ENCODE measurements at regions not wholly inside any gene's neighbourhood (a gene's known extent, or its start where the extent isn't known, plus 50 kb on each side); places are given as distances from the start of the nearest gene placed in this dataset.

DNA sequence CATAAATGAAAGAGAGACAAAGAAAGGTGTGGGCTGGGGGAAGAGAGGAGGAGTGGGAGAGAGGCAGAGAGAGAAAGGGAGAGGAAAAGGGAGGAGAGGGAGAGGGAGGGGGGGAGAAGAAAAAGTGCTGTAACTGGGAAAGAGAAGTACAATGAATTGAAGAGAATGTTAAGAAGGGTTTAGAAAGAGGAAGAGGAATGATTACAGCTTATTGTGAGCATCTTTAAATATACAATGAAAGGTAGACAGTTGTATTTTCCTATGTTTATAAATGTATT is 229.1 kb upstream of the PMFBP1 start:
- H3K4me3 ChIP-seq (ENCODE audit: insufficient read depth, low read depth, low read length) = no peak overlapping the region

DNA sequence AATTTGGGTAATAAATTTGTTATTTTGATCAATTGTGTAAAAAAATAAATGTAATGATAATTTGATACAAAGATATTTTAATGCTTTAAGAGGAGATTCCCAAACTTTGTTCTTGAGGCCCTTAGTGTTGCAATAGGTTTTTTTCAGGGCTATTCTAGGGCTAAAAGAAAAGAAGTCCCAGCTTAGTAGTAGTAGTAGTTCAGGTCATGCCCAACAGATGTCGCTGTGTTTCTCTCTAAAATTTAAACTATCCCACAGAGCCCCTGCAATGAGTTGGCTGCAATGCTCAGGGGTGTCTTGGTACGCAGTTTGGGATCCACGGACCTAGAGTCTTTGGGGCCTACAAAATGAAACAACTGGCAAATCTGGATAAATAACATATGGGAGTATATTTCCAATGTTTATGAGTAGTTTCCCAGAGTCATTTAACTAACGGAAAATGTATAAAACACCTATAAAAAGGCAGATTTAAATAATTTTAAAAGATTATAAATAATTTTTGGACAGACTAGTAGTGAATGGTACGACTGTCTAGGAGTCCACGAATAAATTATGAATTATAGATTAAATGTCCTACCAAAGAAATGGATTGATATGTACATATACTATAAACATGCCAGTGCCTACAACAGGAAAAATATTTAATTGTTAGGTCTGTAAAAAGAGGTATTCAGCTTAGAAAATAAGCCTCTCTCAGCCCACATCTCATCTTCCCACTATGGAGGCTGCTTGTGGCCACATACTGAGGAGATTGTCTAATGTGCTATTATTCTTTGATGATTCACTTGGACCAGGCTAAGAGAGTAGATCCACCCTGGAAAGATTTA is 228.5 kb upstream of the PMFBP1 start:
- Histone ChIP-seq H3K4me1 (ENCODE audit: control insufficient read depth, insufficient read depth, low read length) (no peaks in the 10 kb centered on the region), H3K36me3 (ENCODE audit: control insufficient read depth, insufficient read depth, low read length) (no peaks in the 10 kb centered on the region), H3K4me3 (ENCODE audit: insufficient read depth, low read depth, low read length) (no peak overlapping the region), H3K27me3 (ENCODE audit: control insufficient read depth, insufficient read depth, low read length, poor library complexity, severe bottlenecking) (no peaks in the 10 kb centered on the region), H3K9me3 (ENCODE audit: control insufficient read depth, low read length) (no peaks in the 10 kb centered on the region), H3K27ac (ENCODE audit: insufficient read depth, low read depth, low read length, poor library complexity, severe bottlenecking) (no peak overlapping the region)
- WGBS, 2 experiments = 37 to 44% methylated on average over 2 to 5 of the region's 6 CpGs

More for the DNA sequence above, 229.1 kb upstream of the PMFBP1 start:
- H3K4me1 ChIP-seq (ENCODE audit: control insufficient read depth, insufficient read depth, low read length) = no peaks in the 10 kb centered on the region
- no peaks in the 10 kb centered on the region for H3K27me3 ChIP-seq (ENCODE audit: control insufficient read depth, insufficient read depth, low read length, poor library complexity, severe bottlenecking)
- no peaks in the 10 kb centered on the region for H3K9me3 ChIP-seq (ENCODE audit: control insufficient read depth, low read length)
- H3K27ac ChIP-seq (ENCODE audit: insufficient read depth, low read depth, low read length, poor library complexity, severe bottlenecking) = no peak overlapping the region
- H3K36me3 ChIP-seq (ENCODE audit: control insufficient read depth, insufficient read depth, low read length) = no peaks in the 10 kb centered on the region

DNA sequence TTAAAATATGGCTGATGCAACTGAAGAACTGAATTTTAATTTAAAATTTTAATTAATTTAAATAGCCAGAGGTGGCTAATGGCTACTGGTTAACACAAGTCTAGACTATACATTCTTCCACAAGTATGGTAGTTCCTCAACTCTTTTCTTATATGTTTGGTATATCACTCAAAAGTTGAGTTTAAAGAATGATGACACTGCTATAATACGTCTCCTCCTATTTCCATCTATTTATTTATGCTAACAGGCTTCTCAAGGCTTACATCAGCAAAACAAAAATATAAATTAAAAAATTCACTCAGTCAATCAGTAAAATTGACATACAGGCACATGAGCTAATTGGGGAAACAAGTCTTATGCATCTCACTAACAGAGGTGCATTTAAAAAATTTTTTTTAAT is 227.9 kb upstream of the PMFBP1 start:
- H3K36me3 ChIP-seq (ENCODE audit: control insufficient read depth, insufficient read depth, low read length) = no peaks in the 10 kb centered on the region
- 100% methylated on average over 1 of the region's 1 CpG for WGBS, 2 experiments
- no peaks in the 10 kb centered on the region for H3K27me3 ChIP-seq (ENCODE audit: control insufficient read depth, insufficient read depth, low read length, poor library complexity, severe bottlenecking)
- no peaks in the 10 kb centered on the region for H3K9me3 ChIP-seq (ENCODE audit: control insufficient read depth, low read length)
- H3K4me3 ChIP-seq (ENCODE audit: insufficient read depth, low read depth, low read length) = no peak overlapping the region
- no peaks in the 10 kb centered on the region for H3K4me1 ChIP-seq (ENCODE audit: control insufficient read depth, insufficient read depth, low read length)
- H3K27ac ChIP-seq (ENCODE audit: insufficient read depth, low read depth, low read length, poor library complexity, severe bottlenecking) = no peak overlapping the region

DNA sequence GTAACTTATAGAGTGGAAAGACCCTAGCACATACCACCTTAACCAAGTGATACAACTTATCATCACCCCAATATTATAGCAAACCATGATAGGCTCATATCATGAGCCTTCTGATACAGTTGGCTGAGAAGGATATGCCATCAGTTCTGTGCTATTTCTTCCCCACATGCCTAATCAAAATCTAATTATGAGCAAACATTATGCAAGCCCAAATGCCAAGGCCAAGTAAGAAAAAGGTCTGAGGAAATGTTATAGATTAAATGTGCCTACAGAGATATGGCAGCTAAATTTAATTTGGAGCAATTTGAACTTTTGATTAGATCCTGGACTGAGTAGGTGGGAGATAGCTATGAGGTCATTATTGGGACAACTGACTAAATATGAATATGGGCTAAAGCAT is 225.9 kb upstream of the PMFBP1 start:
- Histone ChIP-seq H3K4me3 (ENCODE audit: insufficient read depth, low read depth, low read length) (no peak overlapping the region), H3K9me3 (ENCODE audit: control insufficient read depth, low read length) (no peaks in the 10 kb centered on the region), H3K36me3 (ENCODE audit: control insufficient read depth, insufficient read depth, low read length) (no peaks in the 10 kb centered on the region), H3K27ac (ENCODE audit: insufficient read depth, low read depth, low read length, poor library complexity, severe bottlenecking) (no peak overlapping the region), H3K27me3 (ENCODE audit: control insufficient read depth, insufficient read depth, low read length, poor library complexity, severe bottlenecking) (no peaks in the 10 kb centered on the region), H3K4me1 (ENCODE audit: control insufficient read depth, insufficient read depth, low read length) (no peaks in the 10 kb centered on the region)

DNA sequence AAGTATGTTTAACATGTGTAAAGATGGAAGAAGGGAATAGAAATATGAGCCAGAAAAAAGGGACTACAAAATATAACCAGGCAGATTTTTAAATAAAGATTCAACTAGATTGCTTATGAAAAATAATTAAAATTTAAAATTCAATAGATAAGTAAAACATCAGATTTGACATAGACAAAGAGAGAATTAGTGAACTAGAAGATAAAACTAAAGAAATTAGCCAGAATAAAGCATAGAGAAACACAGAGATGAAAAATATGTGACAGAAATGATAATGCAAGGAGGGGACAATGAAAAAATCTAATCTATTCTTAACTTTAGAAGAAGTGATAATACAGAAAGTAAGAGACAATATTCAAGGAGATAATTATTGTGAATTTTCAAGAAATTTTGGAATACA is 222.6 kb upstream of the PMFBP1 start:
- H3K4me1 ChIP-seq (ENCODE audit: control insufficient read depth, insufficient read depth, low read length) = no peaks in the 10 kb centered on the region
- H3K36me3 ChIP-seq (ENCODE audit: control insufficient read depth, insufficient read depth, low read length) = no peaks in the 10 kb centered on the region
- no peak overlapping the region for H3K4me3 ChIP-seq (ENCODE audit: insufficient read depth, low read depth, low read length)
- no peaks in the 10 kb centered on the region for H3K27me3 ChIP-seq (ENCODE audit: control insufficient read depth, insufficient read depth, low read length, poor library complexity, severe bottlenecking)
- H3K9me3 ChIP-seq (ENCODE audit: control insufficient read depth, low read length) = no peaks in the 10 kb centered on the region
- H3K27ac ChIP-seq (ENCODE audit: insufficient read depth, low read depth, low read length, poor library complexity, severe bottlenecking) = no peak overlapping the region

DNA sequence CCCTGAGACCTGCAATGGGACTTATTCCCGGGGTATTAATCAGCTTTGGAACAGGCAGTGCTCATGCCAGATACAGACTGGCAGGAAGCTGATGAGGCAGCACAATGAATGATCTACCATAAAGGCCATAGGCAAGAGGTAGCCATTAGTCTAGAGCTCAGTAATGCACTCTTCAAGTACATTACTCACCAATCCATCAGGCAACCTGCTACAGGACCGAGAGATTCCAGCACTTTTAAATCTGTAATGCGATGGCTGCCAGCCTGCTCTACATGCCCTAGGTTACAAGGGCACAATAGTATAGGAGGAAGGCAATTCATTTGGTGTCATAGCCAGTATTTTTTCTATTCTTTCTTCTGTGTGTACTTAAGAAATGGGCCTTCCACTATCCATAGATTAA is 217.8 kb upstream of the PMFBP1 start:
- no peak overlapping the region for H3K27ac ChIP-seq (ENCODE audit: insufficient read depth, low read depth, low read length, poor library complexity, severe bottlenecking)
- peaks cover 10% of the 10 kb centered on the region for H3K36me3 ChIP-seq (ENCODE audit: control insufficient read depth, insufficient read depth, low read length)
- H3K9me3 ChIP-seq (ENCODE audit: control insufficient read depth, low read length) = no peaks in the 10 kb centered on the region
- no peaks in the 10 kb centered on the region for H3K27me3 ChIP-seq (ENCODE audit: control insufficient read depth, insufficient read depth, low read length, poor library complexity, severe bottlenecking)
- WGBS, 2 experiments = 88 to 95% methylated on average over 3 of the region's 3 CpGs
- no peaks in the 10 kb centered on the region for H3K4me1 ChIP-seq (ENCODE audit: control insufficient read depth, insufficient read depth, low read length)
- no peak overlapping the region for H3K4me3 ChIP-seq (ENCODE audit: insufficient read depth, low read depth, low read length)

DNA sequence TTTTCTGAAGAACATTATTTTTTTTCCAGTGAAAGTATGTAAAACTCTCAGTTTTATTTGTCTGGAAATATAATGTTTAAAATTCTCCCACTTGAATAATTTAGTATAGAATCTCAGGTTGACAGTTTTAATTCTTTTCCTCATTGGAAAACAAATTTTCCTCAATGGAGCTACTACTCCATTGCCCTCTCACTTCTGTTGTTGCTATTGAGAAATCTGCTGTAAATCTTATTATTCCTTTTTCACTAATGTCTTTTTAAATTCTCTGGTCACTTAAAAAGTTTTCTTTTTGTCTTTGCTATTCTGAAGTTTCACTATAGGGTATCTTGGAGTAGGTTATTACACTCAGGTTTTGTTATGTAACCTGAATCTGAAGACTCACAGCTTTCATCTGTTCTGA is 216.1 kb upstream of the PMFBP1 start:
- Histone ChIP-seq H3K36me3 (ENCODE audit: control insufficient read depth, insufficient read depth, low read length) (peaks cover 10% of the 10 kb centered on the region), H3K27me3 (ENCODE audit: control insufficient read depth, insufficient read depth, low read length, poor library complexity, severe bottlenecking) (no peaks in the 10 kb centered on the region), H3K4me3 (ENCODE audit: insufficient read depth, low read depth, low read length) (no peak overlapping the region), H3K4me1 (ENCODE audit: control insufficient read depth, insufficient read depth, low read length) (no peaks in the 10 kb centered on the region), H3K9me3 (ENCODE audit: control insufficient read depth, low read length) (no peaks in the 10 kb centered on the region), H3K27ac (ENCODE audit: insufficient read depth, low read depth, low read length, poor library complexity, severe bottlenecking) (no peak overlapping the region)

DNA sequence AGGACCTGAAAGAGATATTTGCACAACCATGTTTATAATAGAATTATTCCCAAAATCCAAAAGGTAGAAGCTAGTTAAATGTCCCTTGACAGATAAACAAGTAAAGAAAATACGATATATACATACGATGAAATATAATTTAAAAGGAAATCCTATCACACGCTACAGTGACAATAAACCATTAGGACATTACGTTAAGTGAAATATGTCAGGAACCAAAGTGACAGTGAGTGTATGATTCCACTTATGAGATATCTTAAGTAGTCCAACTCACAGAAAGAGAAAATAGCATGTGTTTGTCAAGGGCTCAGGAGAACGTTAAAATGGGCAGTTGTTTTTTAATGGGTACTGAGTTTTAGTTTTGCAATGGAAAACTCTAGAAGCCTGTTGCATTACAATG is 212.7 kb upstream of the PMFBP1 start:
- Histone ChIP-seq H3K27me3 (ENCODE audit: control insufficient read depth, insufficient read depth, low read length, poor library complexity, severe bottlenecking) (no peaks in the 10 kb centered on the region), H3K9me3 (ENCODE audit: control insufficient read depth, low read length) (no peaks in the 10 kb centered on the region), H3K4me3 (ENCODE audit: insufficient read depth, low read depth, low read length) (no peak overlapping the region), H3K4me1 (ENCODE audit: control insufficient read depth, insufficient read depth, low read length) (no peaks in the 10 kb centered on the region), H3K36me3 (ENCODE audit: control insufficient read depth, insufficient read depth, low read length) (peaks cover 10% of the 10 kb centered on the region), H3K27ac (ENCODE audit: insufficient read depth, low read depth, low read length, poor library complexity, severe bottlenecking) (no peak overlapping the region)
- WGBS, 2 experiments = 98 to 100% methylated on average over 2 to 3 of the region's 5 CpGs

DNA sequence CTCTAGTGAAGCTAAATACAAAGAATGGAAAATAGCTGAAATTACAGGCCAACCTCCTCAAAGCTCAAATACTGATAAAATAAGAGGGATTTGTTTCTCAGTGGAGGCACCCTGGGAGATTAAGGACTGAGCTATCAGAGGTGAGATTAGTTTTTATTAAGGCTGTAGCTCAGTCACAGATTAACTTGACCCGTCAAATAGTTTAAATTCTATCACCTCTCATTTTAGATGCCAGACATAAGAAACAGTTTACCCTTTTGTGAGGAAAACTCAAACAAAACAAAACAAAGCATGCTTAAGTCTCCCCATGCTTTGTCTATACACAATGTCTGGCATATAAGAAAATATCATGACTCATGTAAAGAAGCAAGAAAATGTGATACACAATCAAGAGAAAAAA is 208.3 kb upstream of the PMFBP1 start:
- no peaks in the 10 kb centered on the region for H3K36me3 ChIP-seq (ENCODE audit: control insufficient read depth, insufficient read depth, low read length)
- H3K4me3 ChIP-seq (ENCODE audit: insufficient read depth, low read depth, low read length) = no peak overlapping the region
- H3K9me3 ChIP-seq (ENCODE audit: control insufficient read depth, low read length) = no peaks in the 10 kb centered on the region
- H3K27me3 ChIP-seq (ENCODE audit: control insufficient read depth, insufficient read depth, low read length, poor library complexity, severe bottlenecking) = no peaks in the 10 kb centered on the region
- WGBS, 2 experiments = 70 to 94% methylated on average over 1 of the region's 1 CpG
- no peak overlapping the region for H3K27ac ChIP-seq (ENCODE audit: insufficient read depth, low read depth, low read length, poor library complexity, severe bottlenecking)
- no peaks in the 10 kb centered on the region for H3K4me1 ChIP-seq (ENCODE audit: control insufficient read depth, insufficient read depth, low read length)

DNA sequence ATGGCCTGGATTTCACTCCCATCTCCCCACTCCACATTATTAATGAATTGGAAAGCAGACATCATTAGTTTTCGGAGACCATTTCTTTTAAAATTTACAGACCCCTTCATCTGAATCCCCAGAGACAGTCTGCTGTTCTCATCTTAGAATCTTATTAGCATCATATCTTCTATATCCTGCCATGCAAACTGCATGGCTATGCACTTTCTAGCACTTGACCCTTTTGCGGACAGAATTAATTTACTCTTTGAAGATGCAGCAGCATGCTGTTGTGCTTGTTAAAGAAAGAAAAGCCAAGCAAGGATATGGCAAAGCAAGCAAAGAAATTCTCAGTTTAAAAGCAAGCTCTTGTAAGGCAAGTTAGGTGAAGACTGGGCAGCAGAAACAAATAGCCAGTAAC is 201.2 kb upstream of the PMFBP1 start:
- no peak overlapping the region for H3K4me3 ChIP-seq (ENCODE audit: insufficient read depth, low read depth, low read length)
- H3K27ac ChIP-seq (ENCODE audit: insufficient read depth, low read depth, low read length, poor library complexity, severe bottlenecking) = no peak overlapping the region
- WGBS, 2 experiments = 92 to 93% methylated on average over 2 of the region's 2 CpGs
- peaks cover 24% of the 10 kb centered on the region for H3K4me1 ChIP-seq (ENCODE audit: control insufficient read depth, insufficient read depth, low read length)
- no peaks in the 10 kb centered on the region for H3K36me3 ChIP-seq (ENCODE audit: control insufficient read depth, insufficient read depth, low read length)
- no peaks in the 10 kb centered on the region for H3K27me3 ChIP-seq (ENCODE audit: control insufficient read depth, insufficient read depth, low read length, poor library complexity, severe bottlenecking)
- no peaks in the 10 kb centered on the region for H3K9me3 ChIP-seq (ENCODE audit: control insufficient read depth, low read length)
